ENCODE measurements at regions not wholly inside any gene's neighbourhood (a gene's known extent, or its start where the extent isn't known, plus 50 kb on each side); places are given as distances from the start of the nearest gene placed in this dataset.

- FAIRE-seq, result no peak
- DNase-seq (ENCODE audit: insufficient read length, low spot score), result no peak
- TF ChIP-seq CTCF (IDR thresholded peaks at IDR 0.05; ENCODE audit: insufficient read depth, missing control alignments), result no peak
Measured at GRCh38 chr4:13261486-13262257, 222.5 kb downstream of the RAB28 start.

GRCh38 chr4:13260513-13260912 lies 223.6 kb downstream of the RAB28 start:
- no peak for FAIRE-seq
- TF ChIP-seq CTCF (IDR thresholded peaks at IDR 0.05; ENCODE audit: insufficient read depth, missing control alignments), result no peak
- DNase-seq (ENCODE audit: insufficient read length, low spot score), result no peak

- no peak for TF ChIP-seq CTCF (IDR thresholded peaks at IDR 0.05; ENCODE audit: insufficient read depth, missing control alignments)
- no peak for DNase-seq (ENCODE audit: insufficient read length, low spot score)
- no peak for FAIRE-seq
Measured at GRCh38 chr4:13250263-13250662, 233.9 kb downstream of the RAB28 start.

- TF ChIP-seq CTCF (IDR thresholded peaks at IDR 0.05; ENCODE audit: insufficient read depth, missing control alignments), result peak; percentile 19
- FAIRE-seq, result no peak
- no peak for DNase-seq (ENCODE audit: insufficient read length, low spot score)
Measured at GRCh38 chr4:13248621-13249298, 235.4 kb downstream of the RAB28 start.

GRCh38 chr4:13246107-13246506 lies 238.0 kb downstream of the RAB28 start:
- TF ChIP-seq CTCF (IDR thresholded peaks at IDR 0.05; ENCODE audit: insufficient read depth, missing control alignments), result no peak
- DNase-seq (ENCODE audit: insufficient read length, low spot score) (no peak), FAIRE-seq (no peak)

GRCh38 chr4:13244444-13244843 lies 239.7 kb downstream of the RAB28 start:
- no peak for TF ChIP-seq CTCF (IDR thresholded peaks at IDR 0.05; ENCODE audit: insufficient read depth, missing control alignments)
- FAIRE-seq, result no peak
- no peak for DNase-seq (ENCODE audit: insufficient read length, low spot score)

- FAIRE-seq (no peak), DNase-seq (ENCODE audit: insufficient read length, low spot score) (no peak)
- TF ChIP-seq CTCF (IDR thresholded peaks at IDR 0.05; ENCODE audit: insufficient read depth, missing control alignments), result no peak
Measured at GRCh38 chr4:13243152-13243551, 241.0 kb downstream of the RAB28 start.

All from D721Med (cell line).